GM19351 (cell line): ENCODE measurements at regions not wholly inside any gene's neighbourhood (a gene's known extent, or its start where the extent isn't known, plus 50 kb on each side); places are given as distances from the start of the nearest gene placed in this dataset.

Experiments used
- ATAC-seq: cut with Tn5 transposase; IDR thresholded peaks from one replicate; pipeline ENCODE4 v1.9.1; 2021; ENCODE audit warnings: mild to moderate bottlenecking, moderate library complexity; ENCODE audit not compliant: unreplicated experiment

- ATAC-seq = peak; percentile 71
Measured at GRCh38 chr11:109791337-109791736, 301.9 kb upstream of the ZC3H12C start.

- ATAC-seq = no peak
Measured at GRCh38 chr11:109794501-109794900, 298.7 kb upstream of the ZC3H12C start.

GRCh38 chr11:109795234-109795633 is 298.0 kb upstream of the ZC3H12C start:
- ATAC-seq = no peak

- ATAC-seq = no peak
Measured at GRCh38 chr11:109796253-109796652, 296.9 kb upstream of the ZC3H12C start.

- no peak for ATAC-seq
Measured at GRCh38 chr11:109798521-109798920, 294.7 kb upstream of the ZC3H12C start.

- ATAC-seq = no peak
Measured at GRCh38 chr11:109799604-109800003, 293.6 kb upstream of the ZC3H12C start.

GRCh38 chr11:109804911-109805310 is 288.3 kb upstream of the ZC3H12C start:
- ATAC-seq = no peak

- no peak for ATAC-seq
Measured at GRCh38 chr11:109806205-109806604, 287.0 kb upstream of the ZC3H12C start.

GRCh38 chr11:109808569-109808968 is 284.6 kb upstream of the ZC3H12C start:
- ATAC-seq = no peak

GRCh38 chr11:109814824-109815223 is 278.4 kb upstream of the ZC3H12C start:
- no peak for ATAC-seq

GRCh38 chr11:109815500-109816150 is 277.6 kb upstream of the ZC3H12C start:
- no peak for ATAC-seq

- no peak for ATAC-seq
Measured at GRCh38 chr11:109818290-109818689, 274.9 kb upstream of the ZC3H12C start.

GRCh38 chr11:109819410-109819809 is 273.8 kb upstream of the ZC3H12C start:
- ATAC-seq = no peak

GRCh38 chr11:109821511-109821910 is 271.7 kb upstream of the ZC3H12C start:
- ATAC-seq = no peak

GRCh38 chr11:109822436-109823102 is 270.6 kb upstream of the ZC3H12C start:
- ATAC-seq = no peak

GRCh38 chr11:109828387-109828786 is 264.8 kb upstream of the ZC3H12C start:
- no peak for ATAC-seq

- ATAC-seq = no peak
Measured at GRCh38 chr11:109838026-109838425, 255.2 kb upstream of the ZC3H12C start.

GRCh38 chr11:109845437-109845836 is 247.8 kb upstream of the ZC3H12C start:
- ATAC-seq = no peak

GRCh38 chr11:109847621-109848020 is 245.6 kb upstream of the ZC3H12C start:
- ATAC-seq = no peak

- ATAC-seq = no peak
Measured at GRCh38 chr11:109849051-109849450, 244.1 kb upstream of the ZC3H12C start.

GRCh38 chr11:109849946-109850345 is 243.2 kb upstream of the ZC3H12C start:
- ATAC-seq = no peak

- no peak for ATAC-seq
Measured at GRCh38 chr11:109851780-109852390, 241.3 kb upstream of the ZC3H12C start.
